GM12892 (cell line): ENCODE measurements at regions not wholly inside any gene's neighbourhood (a gene's known extent, or its start where the extent isn't known, plus 50 kb on each side); places are given as distances from the start of the nearest gene placed in this dataset.

Source experiments
- POLR2A ChIP-seq: IDR thresholded peaks from 2 replicates; pipeline ENCODE4 v1.6.1; 2011; ENCODE audit warnings: low read depth, low read length, control low read depth
- POLR2AphosphoS5 ChIP-seq: IDR thresholded peaks from 2 replicates; pipeline ENCODE4 v1.6.1; 2011; ENCODE audit warnings: low read depth, low read length, control low read depth

GRCh38 chr2:150873396-150873772 lies 385.9 kb upstream of the RND3 start:
- TF ChIP-seq POLR2AphosphoS5 (no peak), POLR2A (no peak)
